HG03439 (cell line): ENCODE measurements at regions not wholly inside any gene's neighbourhood (a gene's known extent, or its start where the extent isn't known, plus 50 kb on each side); places are given as distances from the start of the nearest gene placed in this dataset.
"Not testable (repeated sequence)": the region's sequence is repeated elsewhere in the genome, so short reads cannot be mapped to it uniquely, and the experiment has no call there.

ENCODE experiments used
- ATAC-seq: cut with Tn5 transposase; IDR thresholded peaks from one replicate; pipeline ENCODE4 v1.9.1; 2021; ENCODE audit warnings: mild to moderate bottlenecking, moderate library complexity; ENCODE audit not compliant: unreplicated experiment

DNA sequence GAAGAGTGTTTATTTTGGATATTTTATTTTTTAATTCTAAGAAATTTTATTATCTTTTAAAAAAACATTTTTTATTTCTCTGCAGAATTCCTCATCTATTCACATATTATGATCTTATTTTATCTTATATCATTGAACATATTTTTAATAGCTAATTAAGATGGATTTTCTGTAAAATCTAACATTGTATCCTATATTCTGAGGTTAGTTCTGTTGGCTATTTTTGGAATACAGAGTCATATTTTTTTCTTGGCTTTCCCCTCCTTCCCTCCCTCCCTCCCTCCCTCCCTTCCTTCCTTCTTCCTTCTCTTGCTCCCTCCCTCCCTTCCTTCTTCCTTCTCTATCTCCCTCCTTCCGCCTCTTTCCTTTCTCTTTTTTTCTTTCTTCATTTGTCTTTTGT, 2326.6 kb upstream of the RAG2 start:
- ATAC-seq: no peak

DNA sequence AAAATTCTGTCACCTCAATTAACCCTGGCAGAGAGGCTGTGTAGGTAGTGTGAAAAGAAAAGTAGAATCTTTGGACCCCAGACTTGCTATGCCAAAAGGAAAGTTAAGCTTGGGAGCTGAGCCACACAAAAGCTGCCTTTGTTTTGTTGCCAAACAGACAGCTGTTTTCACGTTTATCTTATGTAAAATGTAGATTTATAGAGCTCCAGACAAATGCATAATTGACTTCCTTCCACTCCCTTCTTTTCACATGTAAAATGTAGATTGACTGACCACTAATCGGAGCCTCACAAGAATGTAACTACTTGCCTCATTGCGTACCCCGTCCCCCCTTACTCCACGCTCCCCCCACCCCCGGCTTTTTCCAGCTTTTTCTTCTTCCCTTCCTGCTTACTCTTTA, 2302.2 kb upstream of the RAG2 start:
- ATAC-seq: no peak

DNA sequence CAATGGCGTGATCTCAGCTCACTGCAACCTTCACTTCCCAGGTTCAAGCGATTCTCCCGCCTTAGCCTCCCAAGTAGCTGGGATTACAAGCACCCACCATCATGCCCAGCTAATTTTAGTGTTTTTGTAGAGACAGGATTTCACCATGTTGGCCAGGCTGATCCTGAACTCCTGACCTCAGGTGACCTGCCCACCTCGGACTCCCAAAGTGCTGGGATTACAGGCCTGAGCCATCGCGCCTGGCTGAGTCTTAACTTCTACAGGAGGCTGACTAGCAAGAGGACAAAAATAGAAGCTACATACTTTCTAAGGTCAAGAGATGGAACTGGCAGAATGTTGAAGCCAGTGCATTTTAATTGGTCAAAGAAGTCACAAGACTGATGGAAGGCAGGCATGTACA, 2296.2 kb upstream of the RAG2 start:
- not testable (repeated sequence) for ATAC-seq

DNA sequence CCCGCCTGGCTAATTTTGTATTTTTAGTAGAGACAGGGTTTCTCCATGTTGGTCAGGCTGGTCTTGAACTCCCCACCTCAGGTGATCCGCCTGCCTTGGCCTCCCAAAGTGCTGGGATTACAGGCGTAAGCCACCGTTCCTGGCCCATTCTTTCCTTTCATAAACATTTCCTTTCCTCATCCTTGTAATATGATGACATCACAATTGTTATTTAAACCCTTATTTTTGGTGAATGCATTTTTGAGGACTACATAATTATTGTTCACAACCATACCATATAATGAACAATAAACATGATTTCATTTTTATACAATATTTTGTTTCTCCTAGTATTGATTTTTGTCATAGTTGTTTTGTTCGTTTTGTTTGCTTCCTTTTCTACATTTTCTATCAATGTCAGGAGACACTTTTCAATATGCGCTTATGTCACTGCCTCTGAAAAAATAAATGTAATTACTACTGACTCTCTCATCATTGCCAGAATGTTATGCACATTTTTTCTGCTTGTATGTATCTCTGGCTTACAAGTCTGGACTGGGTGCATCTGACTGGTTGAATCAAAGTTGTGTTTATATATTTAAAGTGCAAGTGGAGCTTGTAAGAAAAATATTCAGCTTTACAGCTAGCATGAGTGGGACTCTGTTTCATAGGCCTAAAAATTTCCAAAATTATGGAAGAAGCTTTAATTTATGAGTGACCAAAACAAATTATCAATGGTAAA, 2286.3 kb upstream of the RAG2 start:
- ATAC-seq: no peak

DNA sequence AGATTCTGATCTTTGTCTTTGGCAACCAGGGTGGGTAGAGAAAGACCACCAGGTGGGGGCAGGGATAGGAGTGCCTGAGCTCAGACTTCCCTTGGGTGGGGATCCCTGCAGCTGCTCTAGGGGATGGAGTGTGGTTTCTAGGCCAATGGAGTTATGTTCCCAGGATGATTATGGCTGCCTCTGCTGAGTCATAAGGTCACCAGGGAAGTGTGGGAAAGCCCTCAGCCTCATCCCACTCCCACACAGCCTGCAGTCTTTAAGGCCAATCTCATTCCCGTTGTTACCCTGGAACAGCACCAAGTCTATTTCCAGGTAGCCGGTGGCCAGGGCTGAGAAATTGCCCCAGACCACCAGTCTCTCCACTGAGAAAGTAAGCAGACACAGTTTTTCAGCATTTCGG, 2269.3 kb upstream of the RAG2 start:
- no peak for ATAC-seq

GRCh38 chr11:38865922-38866321, 2267.9 kb upstream of the RAG2 start:
- ATAC-seq: no peak

- no peak for ATAC-seq
Observed at GRCh38 chr11:38842991-38843390, 2245.0 kb upstream of the RAG2 start.

GRCh38 chr11:38839071-38839470, 2241.0 kb upstream of the RAG2 start:
- no peak for ATAC-seq

DNA sequence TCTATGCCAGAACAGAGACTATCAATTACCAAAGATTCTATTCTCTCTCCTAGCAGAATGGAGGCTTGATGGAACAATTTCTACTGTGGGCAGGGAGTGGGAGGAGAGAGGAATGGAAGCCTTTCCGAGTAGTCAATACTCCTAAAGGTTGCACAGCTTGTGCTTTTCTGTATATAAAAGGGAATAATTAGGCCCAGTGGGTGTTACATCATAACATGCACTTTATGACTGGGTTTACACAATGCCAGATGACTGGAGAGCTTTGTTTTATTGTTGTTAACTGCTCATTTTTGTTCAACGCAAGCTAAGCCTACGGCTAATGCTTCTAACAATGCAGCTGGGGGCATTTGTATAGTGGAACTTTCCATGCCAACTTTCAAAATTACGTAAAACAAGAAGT, 2237.9 kb upstream of the RAG2 start:
- no peak for ATAC-seq

DNA sequence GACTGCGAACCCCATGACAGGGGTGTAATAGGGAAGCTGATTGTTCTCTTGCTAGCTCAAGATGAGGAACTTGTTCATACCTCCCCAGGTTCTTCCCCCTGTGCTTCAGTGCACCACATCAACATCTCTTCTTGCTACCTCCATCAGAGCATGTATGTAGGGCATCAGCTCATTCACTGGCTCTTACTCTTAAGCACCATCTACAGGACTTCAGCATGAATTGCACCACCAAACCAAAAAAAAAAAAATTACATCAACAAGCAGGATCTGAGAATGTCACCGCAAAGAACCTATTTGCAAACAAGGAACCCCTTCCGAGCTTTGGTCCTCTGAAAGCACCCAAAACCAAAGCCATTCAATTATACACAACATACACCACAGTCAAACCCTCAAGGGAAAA, 2226.5 kb upstream of the RAG2 start:
- ATAC-seq: no peak

GRCh38 chr11:38821786-38822185, 2223.8 kb upstream of the RAG2 start:
- ATAC-seq: not testable (repeated sequence)

- ATAC-seq: no peak
Observed at GRCh38 chr11:38819981-38820380, 2221.9 kb upstream of the RAG2 start.

DNA sequence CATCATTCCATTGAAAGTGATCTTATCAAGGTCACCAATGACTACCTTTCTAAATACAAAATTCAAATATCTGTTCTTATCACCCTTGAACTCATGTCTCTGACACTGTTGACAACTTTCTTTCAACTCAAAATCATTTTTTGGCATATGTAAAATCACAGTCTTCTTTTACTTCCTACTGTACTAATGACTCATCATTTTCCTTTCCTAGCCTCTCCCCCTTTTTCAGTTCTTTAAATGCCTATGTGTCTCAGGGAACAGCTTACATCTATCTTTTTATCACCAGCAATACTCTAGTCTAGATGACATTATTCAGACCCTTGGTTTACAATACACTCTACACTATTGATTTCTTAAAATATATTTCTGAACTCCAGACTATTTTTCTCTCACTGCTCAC, 2220.7 kb upstream of the RAG2 start:
- no peak for ATAC-seq

GRCh38 chr11:38814670-38815069, 2216.6 kb upstream of the RAG2 start:
- ATAC-seq: no peak

- ATAC-seq: no peak
Observed at GRCh38 chr11:38809521-38809920, 2211.5 kb upstream of the RAG2 start.

GRCh38 chr11:38796281-38796680, 2198.2 kb upstream of the RAG2 start:
- ATAC-seq: no peak

DNA sequence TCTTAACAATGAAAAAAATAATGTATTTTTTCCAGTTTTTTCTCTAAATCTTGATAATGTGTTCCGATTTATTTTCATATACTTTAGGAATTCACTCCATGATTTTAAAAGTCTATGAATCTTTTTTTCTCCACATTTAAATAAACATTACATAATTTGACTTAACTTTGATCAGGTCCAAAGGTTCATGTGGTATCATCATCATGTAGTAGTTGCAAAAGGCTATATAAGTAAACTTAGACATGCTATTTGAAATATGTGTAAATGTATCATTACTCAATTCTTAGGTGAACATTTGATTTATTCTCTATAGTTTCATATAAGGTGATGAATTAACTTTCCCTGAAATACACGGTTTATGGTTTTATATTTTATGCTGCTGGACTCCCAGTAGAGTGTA, 2197.0 kb upstream of the RAG2 start:
- ATAC-seq: no peak

DNA sequence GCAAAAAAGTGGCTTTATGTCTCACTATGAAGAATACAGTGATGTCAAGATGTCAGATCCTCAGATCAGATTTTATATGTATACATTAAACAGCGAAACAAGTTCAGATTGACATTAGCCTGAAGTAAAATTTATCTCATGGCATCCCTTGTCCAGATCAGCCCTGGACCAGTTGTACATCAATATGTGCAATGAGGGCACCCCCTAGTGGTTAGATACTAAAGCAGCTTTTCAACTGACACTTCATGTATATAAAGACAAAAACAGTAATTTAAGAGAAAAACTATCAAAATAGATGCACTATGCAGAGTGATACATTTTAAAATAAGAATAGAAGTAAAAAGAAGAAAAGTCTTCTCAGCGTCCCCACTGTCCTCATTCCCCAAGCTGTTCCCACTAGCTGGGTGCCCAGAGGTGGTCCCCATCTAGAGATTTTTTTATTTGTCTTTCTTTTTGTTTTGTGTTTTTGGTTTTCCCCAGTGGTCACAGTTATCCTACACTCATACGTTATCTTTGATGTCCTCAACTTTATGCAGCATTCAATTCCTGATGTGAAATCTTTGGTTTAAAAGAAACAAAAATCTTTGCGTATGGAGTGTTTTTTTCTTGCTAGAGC, 2193.4 kb upstream of the RAG2 start:
- peak; percentile 71 for ATAC-seq

GRCh38 chr11:38788561-38788960, 2190.5 kb upstream of the RAG2 start:
- no peak for ATAC-seq

GRCh38 chr11:38784164-38784563, 2186.1 kb upstream of the RAG2 start:
- ATAC-seq: no peak

DNA sequence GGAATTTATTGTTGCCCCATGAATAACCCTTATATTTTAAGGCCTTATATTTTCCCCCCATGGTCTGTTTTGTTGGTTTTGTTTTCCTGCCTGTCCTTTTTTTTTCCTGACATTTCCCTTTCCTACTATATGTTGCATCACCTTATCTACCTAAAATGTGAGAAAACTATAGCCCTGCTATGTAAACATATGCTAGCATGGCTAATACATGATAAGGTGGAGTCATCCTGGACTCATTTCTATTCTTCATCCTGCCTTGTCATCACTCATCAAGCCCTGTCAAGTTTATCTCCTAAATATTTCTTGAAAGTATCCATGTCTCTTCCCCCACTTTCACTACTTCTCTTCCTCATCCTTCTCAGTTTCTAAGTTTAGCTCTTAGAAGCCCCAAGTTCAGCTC, 2168.8 kb upstream of the RAG2 start:
- ATAC-seq: no peak

DNA sequence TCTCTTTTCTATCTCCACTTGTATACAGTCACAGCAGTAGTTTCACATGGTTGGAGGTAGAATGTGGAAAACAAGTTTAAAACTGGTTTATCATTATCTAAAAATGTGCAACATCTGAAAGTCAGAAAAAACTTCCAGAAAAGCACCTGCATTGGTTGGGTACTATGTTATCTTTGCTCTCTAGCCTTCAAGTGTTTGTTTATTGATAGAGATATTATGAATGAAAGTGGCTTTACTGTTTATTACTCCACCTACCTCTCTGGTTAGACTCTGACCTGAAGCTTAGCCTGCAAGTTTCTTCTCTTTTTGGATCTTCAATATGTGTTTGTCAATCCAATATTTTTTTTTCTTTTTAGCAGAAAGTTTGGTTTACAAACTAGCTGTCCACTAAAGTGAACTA, 2161.4 kb upstream of the RAG2 start:
- no peak for ATAC-seq

DNA sequence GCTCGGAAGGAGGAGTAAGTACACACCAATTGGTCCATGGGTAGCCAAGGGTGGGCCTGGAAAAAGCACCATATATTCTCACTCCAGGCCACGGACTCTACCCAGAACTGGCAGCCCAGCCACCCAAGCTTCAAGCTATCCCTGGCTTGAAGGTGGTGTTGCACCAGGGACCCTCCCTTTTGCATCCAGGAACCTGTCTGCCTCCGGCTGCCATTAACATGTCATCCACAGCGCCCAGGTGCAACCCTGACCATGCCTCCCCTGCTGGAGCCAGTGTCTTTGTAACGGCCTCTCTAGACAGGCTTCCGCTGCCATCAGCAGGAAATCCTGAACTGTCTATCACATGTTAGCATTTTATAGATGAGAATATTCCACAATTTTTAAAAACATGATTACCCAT, 2158.5 kb upstream of the RAG2 start:
- no peak for ATAC-seq
